GM12874 (cell line): ENCODE measurements at regions not wholly inside any gene's neighbourhood (a gene's known extent, or its start where the extent isn't known, plus 50 kb on each side); places are given as distances from the start of the nearest gene placed in this dataset.

ENCODE experiments used
- CTCF ChIP-seq: IDR thresholded peaks from 2 replicates; pipeline ENCODE4 v1.5.1; 2011; ENCODE audit warnings: low read depth, mild to moderate bottlenecking, control low read depth, low read length, moderate library complexity; ENCODE audit not compliant: insufficient read depth

GRCh38 chr2:117091041-117091837, 723.3 kb upstream of the DDX18 start:
- no peak for TF ChIP-seq CTCF

- no peak for TF ChIP-seq CTCF
Observed at GRCh38 chr2:117101613-117102012, 712.9 kb upstream of the DDX18 start.

- no peak for TF ChIP-seq CTCF
Observed at GRCh38 chr2:117108741-117109267, 705.7 kb upstream of the DDX18 start.

- no peak for TF ChIP-seq CTCF
Observed at GRCh38 chr2:117118994-117119393, 695.5 kb upstream of the DDX18 start.

- TF ChIP-seq CTCF, result no peak
Observed at GRCh38 chr2:117123362-117123761, 691.1 kb upstream of the DDX18 start.

GRCh38 chr2:117126656-117127055, 687.8 kb upstream of the DDX18 start:
- no peak for TF ChIP-seq CTCF

- TF ChIP-seq CTCF, result no peak
Observed at GRCh38 chr2:117127680-117128079, 686.8 kb upstream of the DDX18 start.
